22Rv1 (cell line): ENCODE measurements at regions not wholly inside any gene's neighbourhood (a gene's known extent, or its start where the extent isn't known, plus 50 kb on each side); places are given as distances from the start of the nearest gene placed in this dataset.

Source experiments
- H3K27ac ChIP-seq: fragments of 450-650 bp; 2 replicates; pipeline ENCODE4 v1.5.1; 2017
- ZFX ChIP-seq: fragments of 450-650 bp; IDR thresholded peaks from 2 replicates; pipeline ENCODE4 v1.6.1; 2017; ENCODE audit warnings: antibody characterized with exemption, borderline replicate concordance
- TF ChIP-seq, protein P1 (sequence below): fragments of 450-650 bp; IDR thresholded peaks from 2 replicates; pipeline ENCODE4 v1.5.1; 2017; ENCODE audit warnings: mild to moderate bottlenecking

DNA sequence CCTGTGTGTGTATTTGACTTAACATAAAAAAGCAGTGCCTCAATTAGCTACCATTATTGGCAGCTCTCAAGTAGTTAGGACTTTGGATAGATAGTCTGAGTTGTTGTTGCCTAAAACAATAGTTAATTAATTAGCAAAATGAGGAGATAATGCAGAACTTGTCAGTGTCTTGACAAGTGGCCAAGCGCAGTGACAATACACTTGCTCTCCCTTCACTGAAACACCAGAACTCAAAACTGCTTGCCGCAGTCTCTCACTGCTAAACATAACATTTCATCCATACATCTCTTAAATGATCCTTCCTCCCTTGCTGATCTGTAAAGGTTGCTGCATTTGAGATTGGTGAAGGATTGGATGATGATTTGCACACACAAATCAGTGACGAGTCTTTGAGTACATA is 61.7 kb downstream of the ARHGAP35 start:
- TF ChIP-seq, protein P1, sequence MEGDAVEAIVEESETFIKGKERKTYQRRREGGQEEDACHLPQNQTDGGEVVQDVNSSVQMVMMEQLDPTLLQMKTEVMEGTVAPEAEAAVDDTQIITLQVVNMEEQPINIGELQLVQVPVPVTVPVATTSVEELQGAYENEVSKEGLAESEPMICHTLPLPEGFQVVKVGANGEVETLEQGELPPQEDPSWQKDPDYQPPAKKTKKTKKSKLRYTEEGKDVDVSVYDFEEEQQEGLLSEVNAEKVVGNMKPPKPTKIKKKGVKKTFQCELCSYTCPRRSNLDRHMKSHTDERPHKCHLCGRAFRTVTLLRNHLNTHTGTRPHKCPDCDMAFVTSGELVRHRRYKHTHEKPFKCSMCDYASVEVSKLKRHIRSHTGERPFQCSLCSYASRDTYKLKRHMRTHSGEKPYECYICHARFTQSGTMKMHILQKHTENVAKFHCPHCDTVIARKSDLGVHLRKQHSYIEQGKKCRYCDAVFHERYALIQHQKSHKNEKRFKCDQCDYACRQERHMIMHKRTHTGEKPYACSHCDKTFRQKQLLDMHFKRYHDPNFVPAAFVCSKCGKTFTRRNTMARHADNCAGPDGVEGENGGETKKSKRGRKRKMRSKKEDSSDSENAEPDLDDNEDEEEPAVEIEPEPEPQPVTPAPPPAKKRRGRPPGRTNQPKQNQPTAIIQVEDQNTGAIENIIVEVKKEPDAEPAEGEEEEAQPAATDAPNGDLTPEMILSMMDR: no peak
- TF ChIP-seq ZFX: no peak
- H3K27ac ChIP-seq: peak overlapping the region; percentile 90

DNA sequence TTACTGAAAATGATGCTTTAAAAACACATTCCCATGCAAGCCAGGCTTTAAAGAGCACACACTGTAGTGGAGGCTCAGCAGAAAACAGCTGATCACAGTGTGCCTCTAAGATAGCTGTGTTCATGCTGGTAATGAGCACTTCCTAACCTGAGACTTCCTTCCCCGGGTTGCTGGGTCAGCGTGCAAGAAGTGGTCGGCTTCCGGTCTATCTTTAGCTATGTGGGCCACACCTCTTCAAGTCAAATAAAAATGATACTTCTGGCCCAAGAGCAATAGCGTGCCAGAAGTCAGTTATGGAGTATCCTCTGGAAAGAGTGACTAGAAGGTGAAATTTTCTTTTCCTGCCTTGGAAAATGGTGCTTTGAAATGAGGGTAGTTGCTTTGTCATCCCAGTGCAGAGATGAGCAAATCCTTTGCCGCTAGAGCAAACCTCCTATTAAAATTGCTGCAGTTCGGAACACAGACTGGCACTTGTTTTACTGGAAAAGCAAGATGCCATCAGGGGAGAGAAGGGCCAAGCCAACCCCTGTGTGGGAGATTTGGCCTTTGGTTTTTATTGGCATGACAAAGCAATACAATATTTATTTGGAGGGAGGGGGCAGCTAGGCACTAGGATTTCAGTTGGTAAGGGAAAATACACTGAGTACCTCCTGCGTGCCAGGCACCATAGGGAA is 64.2 kb downstream of the ARHGAP35 start:
- H3K27ac ChIP-seq: peak overlapping the region; percentile 90
- TF ChIP-seq, protein P1: no peak
- no peak for TF ChIP-seq ZFX

DNA sequence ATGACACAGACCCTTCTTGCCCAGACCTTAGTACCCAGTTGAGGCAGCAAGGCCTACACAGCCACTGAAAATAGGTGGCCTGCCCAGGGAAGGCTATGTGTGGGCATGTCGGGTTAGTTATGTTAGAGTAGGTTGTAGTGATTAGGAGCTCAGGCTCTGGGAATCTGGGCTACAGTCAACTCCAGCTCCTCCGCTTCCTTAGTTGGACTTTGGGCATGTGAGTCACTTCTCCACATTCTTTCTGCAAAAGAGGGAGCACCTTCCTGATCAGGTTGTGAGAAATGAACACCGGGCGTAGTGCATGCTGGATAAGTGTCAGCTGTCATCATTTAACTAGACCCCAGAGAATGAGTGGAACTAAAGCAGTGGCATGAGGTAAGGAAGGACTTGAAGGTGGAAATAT is 64.8 kb downstream of the ARHGAP35 start:
- H3K27ac ChIP-seq: peak overlapping the region; percentile 90

DNA sequence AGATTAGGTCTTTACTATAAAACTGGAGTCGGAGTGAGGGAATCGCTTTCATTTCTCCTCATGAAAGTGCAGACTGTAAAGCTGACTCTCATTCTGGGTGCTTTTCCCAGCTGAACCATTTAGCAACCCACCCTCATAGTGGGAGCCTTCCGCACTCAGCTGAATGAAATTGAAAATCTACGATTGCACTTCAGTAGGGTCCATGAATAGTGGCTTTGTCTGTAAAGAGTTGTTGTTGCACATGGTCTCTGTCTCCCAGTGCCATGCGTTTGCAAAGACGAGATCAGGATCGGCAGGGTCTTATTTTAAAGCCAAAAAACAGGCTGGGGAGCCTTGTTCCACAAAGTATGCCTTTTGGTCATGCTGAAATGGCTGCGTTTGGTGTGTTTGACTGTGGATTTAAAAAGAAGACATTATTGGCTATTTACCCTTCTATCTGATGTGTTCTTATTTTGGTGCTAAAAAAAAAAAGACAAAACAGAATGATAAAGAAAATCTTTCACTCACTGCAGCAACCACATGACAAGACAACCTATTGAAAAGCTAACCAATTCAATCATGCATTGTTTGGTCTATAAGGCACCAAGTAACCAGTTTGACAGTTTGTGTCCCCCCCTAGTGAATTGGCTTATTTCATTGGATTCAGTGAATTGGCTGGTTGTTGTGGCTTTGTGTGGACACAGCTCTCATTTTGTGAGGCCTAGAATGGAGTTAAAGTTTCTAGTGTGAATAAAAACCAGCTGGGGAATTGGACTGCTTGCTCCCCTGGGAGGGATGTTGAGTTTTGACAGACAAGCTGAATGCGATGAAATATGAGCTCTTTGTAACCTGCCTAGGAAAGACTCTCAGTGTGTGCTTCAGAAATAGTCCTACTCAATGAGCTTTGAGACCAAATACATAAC is 65.6 kb downstream of the ARHGAP35 start:
- H3K27ac ChIP-seq: peak overlapping the region; percentile 90
- TF ChIP-seq, protein P1: no peak
- TF ChIP-seq ZFX: no peak

More for the DNA sequence above, 64.8 kb downstream of the ARHGAP35 start:
- no peak for TF ChIP-seq ZFX
- TF ChIP-seq, protein P1: no peak

DNA sequence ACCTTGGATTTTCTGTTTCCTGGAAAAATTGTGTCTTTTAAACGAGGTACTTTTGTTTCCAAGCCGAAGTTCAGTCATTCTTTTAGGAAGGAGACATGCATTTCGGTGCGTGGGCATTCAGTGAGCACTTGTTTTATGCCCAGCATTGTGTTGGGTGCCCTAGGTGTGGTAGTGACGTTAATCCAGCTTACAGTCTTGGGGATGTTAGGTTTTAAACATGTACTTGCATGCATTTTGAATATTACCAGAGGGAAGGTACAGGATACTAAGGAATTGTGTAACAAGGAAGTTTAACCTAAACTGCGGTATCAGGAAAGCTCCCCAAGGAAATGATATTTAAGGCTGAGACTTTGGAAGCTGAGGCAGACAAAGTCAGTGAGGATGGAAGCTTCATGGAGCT is 66.3 kb downstream of the ARHGAP35 start:
- TF ChIP-seq, protein P1: no peak
- no peak for TF ChIP-seq ZFX
- peak overlapping the region; percentile 90 for H3K27ac ChIP-seq

DNA sequence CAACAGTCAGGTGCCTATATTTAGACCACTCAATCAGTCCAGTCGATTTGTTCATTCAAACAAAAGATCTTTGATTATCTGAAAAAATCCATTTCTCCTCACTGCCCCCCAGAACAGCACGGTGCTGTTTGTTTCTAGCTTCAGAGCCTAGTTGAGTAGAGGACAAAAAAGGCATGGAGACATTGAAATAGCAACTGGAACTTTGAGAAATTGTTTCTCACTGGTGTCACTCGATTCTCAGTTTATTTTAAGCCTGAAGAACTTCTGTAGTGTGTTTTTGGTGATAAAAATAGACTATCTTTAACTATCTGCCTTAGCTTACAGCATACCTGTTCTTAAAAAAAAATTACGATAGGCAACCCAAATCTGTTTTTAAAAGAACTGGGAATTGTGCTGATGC is 67.1 kb downstream of the ARHGAP35 start:
- TF ChIP-seq, protein P1: no peak
- TF ChIP-seq ZFX: no peak
- H3K27ac ChIP-seq: peak overlapping the region; percentile 90; the same call in 1 of the 2 replicates

DNA sequence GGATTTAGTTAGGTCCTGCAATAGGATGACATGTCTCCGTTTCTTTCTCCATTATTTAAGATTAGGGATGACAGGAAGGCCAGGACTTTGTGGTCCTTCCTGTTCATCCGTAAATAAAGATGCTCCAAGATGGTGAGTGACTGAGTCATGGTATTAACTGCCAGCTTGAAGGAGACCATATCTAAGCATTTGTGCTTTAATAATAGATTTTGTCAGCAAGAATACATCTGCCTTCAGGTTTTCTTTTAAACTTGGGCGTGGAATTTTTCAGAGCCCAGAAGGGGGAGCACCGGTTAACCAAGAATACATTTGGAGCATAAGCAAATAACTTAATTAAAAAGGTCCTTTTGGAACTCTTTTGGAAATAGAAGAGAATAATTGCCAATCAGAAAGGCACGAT is 68.2 kb downstream of the ARHGAP35 start:
- no peak overlapping the region for H3K27ac ChIP-seq
- TF ChIP-seq, protein P1: peak; percentile 10; the same call in 1 of the 2 replicates
- no peak for TF ChIP-seq ZFX
